ENCODE measurements at regions not wholly inside any gene's neighbourhood (a gene's known extent, or its start where the extent isn't known, plus 50 kb on each side); places are given as distances from the start of the nearest gene placed in this dataset.
A peak's percentile ranks its signal among the peaks of the same experiment; 100 is the strongest.

- no peak for TF ChIP-seq CTCF (IDR thresholded peaks at IDR 0.05; ENCODE audit: insufficient read depth, missing control alignments)
- FAIRE-seq (no peak), DNase-seq (ENCODE audit: insufficient read length, low spot score) (no peak)
Measured at GRCh38 chr1:185627761-185628501, 106.3 kb upstream of the HMCN1 start.

- no peak for TF ChIP-seq CTCF (IDR thresholded peaks at IDR 0.05; ENCODE audit: insufficient read depth, missing control alignments)
- no peak for DNase-seq (ENCODE audit: insufficient read length, low spot score)
- no peak for FAIRE-seq
Measured at GRCh38 chr1:185627171-185627570, 107.0 kb upstream of the HMCN1 start.

- TF ChIP-seq CTCF (IDR thresholded peaks at IDR 0.05; ENCODE audit: insufficient read depth, missing control alignments), result no peak
- DNase-seq (ENCODE audit: insufficient read length, low spot score) (no peak), FAIRE-seq (no peak)
Measured at GRCh38 chr1:185626344-185626743, 107.8 kb upstream of the HMCN1 start.

- DNase-seq (ENCODE audit: insufficient read length, low spot score), result no peak
- FAIRE-seq, result peak; percentile 16
- TF ChIP-seq CTCF (IDR thresholded peaks at IDR 0.05; ENCODE audit: insufficient read depth, missing control alignments), result no peak
Measured at GRCh38 chr1:185610954-185611353, 123.2 kb upstream of the HMCN1 start.

GRCh38 chr1:185608177-185608576 is 126.0 kb upstream of the HMCN1 start:
- DNase-seq (ENCODE audit: insufficient read length, low spot score) (no peak), FAIRE-seq (peak; percentile 58)
- no peak for TF ChIP-seq CTCF (IDR thresholded peaks at IDR 0.05; ENCODE audit: insufficient read depth, missing control alignments)

GRCh38 chr1:185603158-185603557 is 131.0 kb upstream of the HMCN1 start:
- FAIRE-seq (no peak), DNase-seq (ENCODE audit: insufficient read length, low spot score) (no peak)
- TF ChIP-seq CTCF (IDR thresholded peaks at IDR 0.05; ENCODE audit: insufficient read depth, missing control alignments), result no peak

- FAIRE-seq (peak; percentile 72), DNase-seq (ENCODE audit: insufficient read length, low spot score) (no peak)
- TF ChIP-seq CTCF (IDR thresholded peaks at IDR 0.05; ENCODE audit: insufficient read depth, missing control alignments), result no peak
Measured at GRCh38 chr1:185601189-185601588, 133.0 kb upstream of the HMCN1 start.

Measured in D721Med (cell line).